GM19043 (cell line): ENCODE measurements at regions not wholly inside any gene's neighbourhood (a gene's known extent, or its start where the extent isn't known, plus 50 kb on each side); places are given as distances from the start of the nearest gene placed in this dataset.

Experiments
- ATAC-seq: cut with Tn5 transposase; IDR thresholded peaks from one replicate; pipeline ENCODE4 v1.9.1; 2021; ENCODE audit warnings: low read depth; ENCODE audit not compliant: unreplicated experiment

DNA sequence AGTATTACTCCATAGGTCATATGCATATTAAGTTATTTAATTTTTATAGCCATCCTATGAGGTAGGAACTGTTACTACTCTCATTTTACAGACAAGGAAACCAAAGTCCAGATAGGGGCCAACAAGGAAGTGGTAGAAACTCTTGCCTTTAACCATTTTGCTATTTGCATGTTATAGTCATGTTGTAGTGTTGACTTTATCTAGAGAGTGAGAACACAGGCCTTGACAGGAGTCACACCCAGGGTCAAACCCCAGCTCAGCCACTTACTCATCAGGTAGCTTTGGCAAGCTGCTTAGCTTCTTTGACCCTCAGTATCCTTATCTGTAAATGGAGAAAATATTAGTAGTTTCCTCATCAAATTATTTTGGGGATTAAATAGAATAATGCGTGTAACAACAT lies 156.2 kb downstream of the CAND1 start:
- no peak for ATAC-seq

DNA sequence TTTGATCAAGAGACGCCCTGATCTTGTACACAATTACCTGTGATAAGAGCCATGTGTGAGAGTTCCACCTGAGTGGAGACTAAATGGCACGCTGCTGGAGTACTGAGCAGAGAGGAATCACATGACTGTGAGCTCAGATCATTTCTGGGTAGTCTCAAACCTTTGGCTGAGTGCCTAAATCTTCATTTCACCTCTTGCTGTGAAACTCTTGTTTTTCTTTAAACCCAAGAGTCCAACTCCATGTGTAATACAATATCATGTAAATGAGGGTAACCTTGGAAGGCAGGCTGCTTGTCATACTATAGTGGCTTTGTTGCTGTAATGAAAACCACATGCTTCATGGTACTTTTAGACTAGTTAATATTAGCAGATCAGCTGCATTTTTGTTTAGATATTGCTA lies 156.9 kb downstream of the CAND1 start:
- ATAC-seq: no peak

DNA sequence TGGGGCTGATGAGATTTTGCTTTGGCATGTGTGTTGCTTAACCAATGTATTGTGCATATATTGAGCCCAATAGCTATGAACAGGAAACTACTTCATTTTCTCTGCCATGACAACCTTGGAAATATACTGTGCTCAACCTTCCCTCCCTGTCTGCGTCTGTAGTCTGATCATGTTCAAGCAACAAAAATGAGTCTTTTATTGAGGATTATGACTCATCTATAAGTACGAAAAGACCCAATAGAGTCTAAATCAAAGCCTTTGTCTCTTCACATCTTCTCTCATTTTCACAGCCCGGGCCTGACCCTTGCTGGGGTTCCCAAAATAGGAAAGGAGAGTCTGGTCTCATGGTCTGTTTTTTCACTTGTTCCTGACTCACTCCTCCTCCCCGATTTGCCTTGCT lies 158.2 kb downstream of the CAND1 start:
- ATAC-seq: no peak

DNA sequence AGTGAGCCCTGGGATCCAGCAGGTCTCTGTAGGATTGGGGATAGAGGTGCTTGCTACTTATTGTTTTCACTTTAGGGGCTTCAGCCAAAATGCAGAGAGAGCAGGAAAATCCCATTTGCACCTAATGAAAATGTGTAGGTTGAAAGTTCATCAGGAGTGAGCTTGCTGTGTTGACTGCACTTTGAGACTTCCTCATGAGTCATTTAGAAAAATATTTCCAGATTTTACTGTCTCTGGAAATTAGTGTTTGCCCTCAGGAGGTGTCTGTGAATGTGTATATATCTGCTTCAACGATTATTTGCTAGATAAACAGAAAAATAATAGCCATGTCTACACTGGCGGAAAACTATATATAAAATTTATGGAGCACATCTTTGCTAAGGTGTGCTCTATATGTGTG lies 159.3 kb downstream of the CAND1 start:
- no peak for ATAC-seq

DNA sequence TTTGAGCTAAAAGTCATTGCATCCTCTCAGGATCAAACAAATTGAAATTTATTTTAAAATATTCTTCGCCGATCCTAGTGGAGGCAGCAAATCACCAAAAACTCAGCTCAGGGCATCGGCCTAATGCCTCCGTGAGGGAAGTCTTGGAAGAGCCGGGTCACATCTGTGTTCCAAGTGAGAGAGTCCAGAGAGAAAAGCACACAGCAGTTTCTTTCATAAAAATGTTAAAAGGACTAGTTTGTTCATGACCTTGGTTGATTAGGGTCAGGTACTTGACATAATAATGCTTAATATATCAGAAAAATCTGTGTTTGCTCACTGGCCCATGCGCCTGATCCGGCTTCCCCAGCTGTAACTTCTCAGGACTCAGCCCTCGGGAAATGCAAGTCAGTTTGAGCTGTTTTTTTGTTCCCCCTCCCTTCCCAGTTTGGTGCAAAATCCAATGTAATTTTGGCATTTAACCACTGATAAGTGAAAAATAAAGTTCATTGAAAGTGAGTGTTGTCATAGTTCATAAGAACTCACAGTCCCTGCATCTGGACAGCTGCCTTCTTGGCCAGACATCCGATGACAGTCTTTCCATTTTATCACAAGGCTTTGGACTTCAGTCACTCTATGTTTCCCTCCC lies 161.7 kb downstream of the CAND1 start:
- no peak for ATAC-seq

DNA sequence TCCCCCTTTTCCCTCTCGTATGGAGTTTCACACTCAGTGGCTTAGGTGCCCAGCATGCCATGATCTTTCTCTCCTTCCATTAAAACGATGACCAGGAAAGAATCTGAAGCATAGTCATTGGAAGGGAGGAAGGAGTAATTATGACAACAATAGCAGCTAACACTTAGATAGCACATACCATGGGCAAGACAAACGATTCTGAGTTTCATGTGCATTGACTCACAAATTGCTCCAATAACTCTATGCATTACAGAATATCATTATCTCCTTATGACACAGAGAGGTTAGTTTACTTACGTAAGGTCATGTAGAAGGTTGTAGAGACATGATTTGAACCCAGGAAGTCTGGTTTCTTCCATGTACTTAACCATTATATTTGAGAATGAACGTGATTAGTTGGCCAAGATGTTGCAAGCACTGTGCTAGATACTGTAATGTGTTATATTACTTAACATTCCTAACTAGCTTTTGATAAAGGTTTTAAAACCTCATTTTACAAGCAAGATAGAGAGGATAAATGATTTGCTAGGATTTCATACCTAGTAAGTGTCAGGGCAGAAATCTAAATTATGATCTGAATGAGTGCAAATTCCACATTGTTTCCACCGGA lies 162.4 kb downstream of the CAND1 start:
- ATAC-seq: no peak

DNA sequence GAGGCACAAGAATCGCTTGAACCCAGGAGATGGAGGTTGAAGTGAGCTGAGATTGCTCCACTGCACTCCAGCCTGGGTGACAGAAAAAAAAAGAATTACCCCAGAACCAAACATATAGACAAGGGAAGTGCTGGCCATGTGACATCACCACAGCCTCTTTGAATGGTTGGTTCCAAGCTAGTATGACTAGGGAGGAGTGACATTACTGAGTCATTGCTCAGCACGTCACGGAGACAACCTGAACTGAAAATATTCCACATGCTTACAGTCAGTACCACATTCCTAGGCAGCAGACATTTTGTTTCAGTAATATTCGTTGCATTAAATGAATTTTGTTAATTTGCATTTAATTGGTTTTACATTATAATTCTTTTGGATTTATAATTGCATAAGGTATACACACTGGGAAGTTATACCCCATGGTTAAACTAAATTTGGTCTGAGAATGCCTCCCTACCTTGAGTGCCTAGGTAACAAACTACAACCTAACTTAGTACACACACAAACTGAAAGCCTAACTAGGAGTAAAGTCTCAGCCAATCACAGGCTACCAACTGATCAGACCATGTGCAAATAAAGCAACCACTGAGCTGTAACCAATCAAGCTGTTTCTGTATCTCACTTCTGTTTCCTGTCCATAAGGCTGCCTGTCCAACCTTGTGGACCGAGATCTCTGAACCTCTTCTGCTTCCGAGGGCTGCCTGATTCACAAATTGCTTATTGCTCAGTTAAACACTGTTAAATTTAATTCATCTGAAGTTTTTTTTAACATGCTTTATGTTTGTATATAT lies 164.4 kb downstream of the CAND1 start:
- ATAC-seq: peak; percentile 83

DNA sequence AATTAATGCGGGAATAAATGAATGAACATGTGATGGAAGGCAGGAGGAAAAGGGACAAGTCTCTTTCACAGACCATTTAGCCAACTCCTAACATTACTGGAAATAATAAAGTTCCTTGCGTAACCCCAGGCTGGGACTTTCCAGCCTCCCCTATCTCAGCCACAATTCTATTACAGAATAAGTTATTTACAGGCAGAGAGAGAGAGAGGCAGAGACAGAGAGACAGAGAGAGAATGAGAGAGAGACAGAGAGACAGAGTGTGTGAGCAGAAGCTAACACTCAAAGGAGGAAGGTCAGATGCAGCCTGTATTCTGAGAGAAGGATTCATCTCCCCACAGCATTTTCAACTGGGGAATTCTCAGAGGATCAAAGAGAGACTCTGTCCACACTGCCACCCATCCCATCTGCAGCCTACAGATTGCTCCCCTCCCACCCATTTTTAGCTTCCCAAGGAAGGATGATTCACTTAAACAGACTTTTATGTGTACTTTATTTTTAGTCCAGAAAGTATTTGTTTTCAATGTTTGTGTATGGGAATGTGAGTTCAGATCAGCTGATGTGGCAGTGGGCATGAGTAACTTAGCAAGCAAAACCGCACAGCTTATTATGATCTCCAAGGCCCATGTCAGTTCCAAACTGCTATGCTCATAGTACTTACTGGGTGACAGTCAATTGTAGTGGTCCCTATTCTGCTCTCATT lies 165.7 kb downstream of the CAND1 start:
- no peak for ATAC-seq

DNA sequence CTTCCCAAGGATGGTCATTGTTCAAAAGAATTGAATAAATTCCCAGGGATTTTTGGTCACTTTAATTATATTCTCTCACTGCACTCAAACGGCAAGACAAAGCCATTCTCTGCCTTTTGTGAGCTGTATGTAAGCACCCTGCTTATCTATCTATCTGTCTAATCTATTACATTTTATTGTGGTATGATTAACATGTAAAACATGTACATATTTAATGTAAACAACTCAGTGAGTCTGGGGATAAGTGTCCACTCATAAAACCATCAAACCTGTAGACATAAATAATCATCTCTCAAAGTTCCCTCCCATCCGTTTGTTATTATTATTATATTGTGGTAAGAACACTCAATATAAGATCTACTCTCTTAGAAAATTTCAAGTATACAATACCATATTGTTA lies 167.1 kb downstream of the CAND1 start:
- no peak for ATAC-seq

DNA sequence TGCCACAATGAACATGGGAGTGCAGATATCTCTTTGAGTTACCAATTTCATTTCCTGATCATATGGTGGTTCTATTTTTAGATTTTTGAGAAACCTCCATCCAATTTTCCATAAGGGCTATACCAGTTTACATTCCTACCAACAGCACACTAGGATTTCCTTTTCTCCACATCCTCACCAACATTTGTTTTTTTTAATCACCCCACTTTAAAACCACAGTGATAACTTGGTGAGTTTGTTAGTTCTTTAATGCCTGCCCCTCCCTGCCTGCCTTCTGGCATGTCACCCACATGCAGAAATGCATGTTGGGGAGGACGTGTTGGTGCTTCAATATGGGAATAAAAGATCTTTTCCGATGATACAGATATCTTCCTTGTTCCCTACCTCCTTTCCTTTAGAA lies 167.9 kb downstream of the CAND1 start:
- ATAC-seq: no peak

DNA sequence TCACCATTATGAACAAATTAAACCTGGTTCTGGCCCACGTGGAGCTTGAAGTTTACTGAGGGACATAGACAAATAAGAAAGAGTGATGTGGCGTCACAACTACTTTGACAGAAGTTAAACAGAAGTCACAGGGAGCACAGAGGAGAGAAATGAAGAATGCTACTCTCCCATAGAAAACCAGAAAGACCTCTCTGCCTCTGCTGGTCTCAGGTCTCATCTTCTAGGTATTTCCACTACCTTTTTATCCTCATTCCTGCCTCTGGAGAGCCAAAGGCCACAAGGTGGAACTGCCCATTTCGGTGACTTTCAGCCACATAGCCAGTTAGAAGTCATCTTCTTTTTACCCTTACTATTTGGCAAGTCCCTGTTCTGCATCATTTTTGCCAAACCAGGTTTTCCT lies 170.5 kb downstream of the CAND1 start:
- no peak for ATAC-seq

DNA sequence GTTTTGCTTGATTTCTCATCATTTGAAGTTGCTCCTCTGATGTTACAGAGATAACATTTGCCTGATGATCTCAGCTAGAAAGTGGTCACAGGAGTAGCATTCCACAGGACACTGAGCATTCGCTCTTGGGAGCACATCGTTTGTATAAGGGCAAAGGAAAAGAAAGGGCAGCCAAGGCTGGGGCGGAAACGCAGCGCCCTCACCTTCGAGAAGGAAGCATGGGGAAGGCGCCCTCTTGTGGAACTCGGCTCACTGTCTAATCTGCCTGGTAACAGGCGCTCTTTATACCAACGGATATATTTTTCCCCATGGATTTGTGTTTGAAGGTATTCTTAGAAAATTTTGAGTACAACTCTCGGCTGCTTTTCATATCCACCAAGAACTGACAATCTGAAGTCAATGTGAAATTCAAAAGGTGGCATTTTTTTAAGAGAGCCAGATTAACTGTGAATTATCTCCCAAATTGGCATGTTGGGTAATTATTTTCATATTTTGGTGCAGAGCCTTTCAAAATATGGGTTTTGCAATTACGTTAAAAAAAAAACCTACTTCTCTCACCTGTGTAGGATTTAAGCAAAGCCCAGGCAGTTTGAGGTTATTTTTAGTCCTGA lies 172.7 kb downstream of the CAND1 start:
- peak; percentile 88 for ATAC-seq

DNA sequence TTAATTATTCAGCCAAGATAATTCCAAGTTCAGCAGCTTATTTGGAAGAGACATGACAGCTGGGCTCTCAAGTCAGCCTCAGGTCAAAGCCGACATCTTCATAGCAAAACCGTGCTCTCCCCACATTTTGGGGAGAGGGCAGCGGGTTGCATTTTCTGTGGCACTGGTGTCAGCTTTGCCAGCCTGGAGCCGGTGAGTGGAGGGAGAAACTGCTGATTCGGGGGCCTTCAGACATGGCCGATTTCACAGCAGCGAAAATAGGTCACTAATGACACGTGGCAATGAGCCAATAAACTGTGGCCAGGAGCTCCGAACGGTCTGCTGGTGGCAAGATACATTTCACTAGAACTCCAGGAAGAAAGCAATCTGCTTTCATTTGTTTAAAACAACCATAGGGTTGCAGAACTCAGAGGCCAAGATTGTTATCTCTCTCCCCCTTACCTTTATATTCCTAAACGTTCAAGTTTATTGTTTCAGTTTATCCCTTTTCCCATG lies 173.2 kb downstream of the CAND1 start:
- no peak for ATAC-seq

DNA sequence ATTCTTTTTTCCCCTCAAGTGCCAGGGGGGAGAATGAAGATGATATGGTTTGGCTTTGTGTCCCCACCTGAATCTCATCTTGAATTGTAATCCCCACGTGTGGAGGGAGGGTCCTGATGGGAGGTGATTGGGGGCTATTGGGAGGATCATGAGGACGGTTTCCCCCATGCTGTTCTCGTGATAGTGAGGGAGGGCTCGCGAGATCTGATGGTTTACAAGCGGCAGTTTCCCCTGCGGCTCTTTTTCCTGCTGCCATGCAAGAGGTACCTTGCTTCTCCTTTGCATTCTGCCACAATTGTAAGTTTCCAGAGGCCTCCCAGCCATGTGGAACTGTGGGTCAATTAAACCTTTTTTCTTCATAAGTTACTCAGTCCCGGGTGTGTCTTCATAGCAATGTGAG lies 173.7 kb downstream of the CAND1 start:
- no peak for ATAC-seq

DNA sequence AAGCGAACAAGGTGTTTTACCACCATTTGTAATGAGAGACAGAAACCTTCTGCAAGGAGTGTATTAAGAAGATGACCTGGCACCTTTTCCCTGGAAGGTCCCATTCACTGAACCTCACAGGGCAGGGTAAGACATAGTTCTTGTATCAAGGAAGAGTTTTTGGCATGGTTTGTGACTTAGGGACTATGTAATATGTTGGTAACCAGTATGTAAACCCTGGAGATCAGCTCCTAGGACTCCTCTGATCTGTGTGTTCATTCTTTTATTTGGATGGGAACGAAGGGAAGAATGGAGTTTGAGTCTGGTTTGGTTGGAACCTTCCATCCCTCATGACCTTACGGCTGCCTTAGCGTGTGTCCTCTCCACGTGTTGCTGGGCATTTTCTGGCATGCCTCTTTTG lies 175.4 kb downstream of the CAND1 start:
- no peak for ATAC-seq

DNA sequence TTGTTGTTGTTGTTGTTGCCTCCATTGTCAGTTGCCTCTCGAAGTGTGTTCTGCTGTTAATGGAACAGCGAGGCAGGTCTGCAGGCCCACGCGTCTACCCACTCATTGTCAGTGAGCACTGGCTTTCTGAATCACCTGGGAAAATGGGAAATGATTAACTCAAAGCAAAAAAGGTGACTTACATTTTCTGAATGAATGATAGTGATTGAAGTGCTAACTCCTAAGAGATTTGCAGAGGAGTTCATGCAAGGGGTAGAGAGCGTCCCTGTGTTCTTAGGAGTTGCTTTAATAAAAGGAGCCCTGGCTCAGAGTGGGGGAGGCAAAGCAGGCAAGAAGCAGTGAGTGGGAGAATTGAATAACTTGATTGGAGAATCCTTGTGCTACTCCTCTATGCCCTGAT lies 177.6 kb downstream of the CAND1 start:
- no peak for ATAC-seq

DNA sequence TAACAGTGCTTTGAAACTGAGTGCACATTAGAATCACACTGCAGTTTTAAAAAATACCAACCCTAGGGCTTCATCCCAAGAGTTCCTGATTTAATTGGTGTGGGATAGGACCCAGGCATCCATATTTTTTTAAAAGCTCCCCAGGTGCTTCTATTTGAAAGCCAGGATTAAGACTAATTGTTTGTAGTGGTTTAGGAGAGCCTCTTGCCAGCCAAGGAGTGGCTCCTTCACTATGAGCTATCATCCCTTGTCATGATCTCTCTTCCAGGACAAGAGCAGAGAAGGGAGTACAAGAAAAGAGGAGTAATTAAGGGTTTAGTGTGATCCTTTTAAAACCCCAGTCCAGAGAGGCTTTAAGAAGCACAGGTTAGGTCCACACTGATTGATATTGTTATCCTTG lies 178.0 kb downstream of the CAND1 start:
- no peak for ATAC-seq

DNA sequence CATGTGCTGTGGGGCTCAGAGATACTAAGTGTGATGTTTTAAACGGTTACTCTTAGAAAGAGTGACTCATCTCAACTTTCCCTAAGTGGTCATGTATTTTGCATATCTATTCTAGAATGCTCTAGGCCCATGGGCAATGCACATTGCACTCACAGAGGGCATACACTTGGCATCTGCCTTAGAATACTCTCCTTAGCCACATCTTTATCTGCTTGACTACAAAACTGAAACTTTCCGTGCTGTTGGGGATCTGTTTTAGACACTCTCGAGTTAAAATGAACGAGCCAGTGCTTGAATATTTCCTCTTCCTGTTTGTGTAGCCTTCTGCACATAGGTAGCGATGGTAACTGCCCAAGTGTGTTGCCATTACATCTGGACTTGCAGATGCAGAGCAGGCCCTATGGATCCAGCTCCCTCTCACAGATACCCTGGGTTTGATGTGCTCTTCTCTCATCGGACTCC lies 180.5 kb downstream of the CAND1 start:
- peak; percentile 70 for ATAC-seq

DNA sequence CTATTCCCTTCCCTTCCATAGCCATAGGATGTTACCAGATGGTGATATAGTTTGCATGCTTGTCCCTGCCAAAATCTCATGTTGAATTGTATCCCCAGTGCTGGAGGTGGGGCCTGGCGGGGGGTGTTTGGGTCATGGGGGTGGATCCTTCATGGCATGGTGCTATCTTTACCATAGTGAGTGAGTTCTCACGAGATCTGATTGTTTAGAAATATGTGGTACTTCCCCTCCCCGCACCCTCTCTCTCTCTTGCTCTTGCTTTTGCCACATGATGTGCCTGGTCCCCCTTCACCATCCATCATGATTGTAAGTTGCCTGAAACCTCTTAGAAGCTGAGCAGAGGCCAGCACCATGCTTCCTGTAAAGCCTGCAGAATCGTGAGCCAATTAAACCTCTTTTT lies 181.3 kb downstream of the CAND1 start:
- no peak for ATAC-seq

DNA sequence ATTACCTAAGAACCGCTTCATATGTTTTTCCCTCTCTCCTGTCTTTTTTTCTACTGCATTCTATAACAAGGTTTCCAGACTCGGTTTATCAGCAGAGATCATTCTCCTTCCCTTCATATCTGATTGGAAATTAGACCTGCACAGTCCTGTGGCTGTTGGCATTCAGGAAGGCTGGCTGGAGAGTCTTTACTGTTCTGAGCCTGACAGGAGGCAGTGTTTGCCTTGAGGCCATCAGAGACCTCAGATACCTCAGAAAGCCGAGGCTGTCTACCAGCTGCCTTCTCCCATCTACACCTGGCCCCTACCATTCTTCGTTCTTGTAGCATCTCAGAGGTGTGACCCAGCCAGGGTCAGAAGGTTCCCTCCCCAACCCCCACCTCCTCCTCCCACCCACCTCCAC lies 182.0 kb downstream of the CAND1 start:
- no peak for ATAC-seq
